GM23248 (cell line): ENCODE measurements at regions not wholly inside any gene's neighbourhood (a gene's known extent, or its start where the extent isn't known, plus 50 kb on each side); places are given as distances from the start of the nearest gene placed in this dataset.

Source experiments
- EZH2 ChIP-seq: fragments of 200-600 bp; sonication (generic); IDR thresholded peaks from 2 replicates; pipeline ENCODE4 v1.6.1; 2018; ENCODE audit warnings: antibody characterized with exemption, mild to moderate bottlenecking; ENCODE audit not compliant: insufficient read depth, poor library complexity, severe bottlenecking
- EZH2phosphoT487 ChIP-seq: fragments of 200-600 bp; sonication (generic); IDR thresholded peaks from 2 replicates; pipeline ENCODE4 v1.6.1; 2018; ENCODE audit warnings: antibody characterized with exemption, moderate library complexity, mild to moderate bottlenecking, low read depth; ENCODE audit not compliant: insufficient read depth

DNA sequence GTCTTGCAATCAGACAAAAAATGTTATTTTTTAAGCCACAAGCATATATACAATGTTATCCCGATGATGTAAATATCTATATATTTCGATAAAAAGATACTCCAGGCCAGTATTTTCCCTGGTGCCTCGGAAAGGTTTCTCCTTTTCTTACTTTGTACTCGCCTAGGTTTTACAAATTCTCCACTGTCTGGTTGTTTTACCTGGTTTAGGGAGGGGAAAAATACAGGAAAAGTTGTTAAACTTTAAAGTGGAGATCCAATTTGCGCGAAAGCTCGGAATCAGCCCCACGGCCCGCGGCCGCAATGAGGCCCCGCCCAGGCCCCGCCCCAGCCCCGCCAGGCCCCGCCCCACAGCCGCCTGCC is 58.4 kb upstream of the WNT7B start:
- TF ChIP-seq EZH2 (no peak), EZH2phosphoT487 (no peak)
